HG03097 (cell line): ENCODE measurements at regions not wholly inside any gene's neighbourhood (a gene's known extent, or its start where the extent isn't known, plus 50 kb on each side); places are given as distances from the start of the nearest gene placed in this dataset.

ENCODE experiments used
- ATAC-seq: cut with Tn5 transposase; IDR thresholded peaks from one replicate; pipeline ENCODE4 v1.9.1; 2021; ENCODE audit not compliant: unreplicated experiment, low FRiP score

DNA sequence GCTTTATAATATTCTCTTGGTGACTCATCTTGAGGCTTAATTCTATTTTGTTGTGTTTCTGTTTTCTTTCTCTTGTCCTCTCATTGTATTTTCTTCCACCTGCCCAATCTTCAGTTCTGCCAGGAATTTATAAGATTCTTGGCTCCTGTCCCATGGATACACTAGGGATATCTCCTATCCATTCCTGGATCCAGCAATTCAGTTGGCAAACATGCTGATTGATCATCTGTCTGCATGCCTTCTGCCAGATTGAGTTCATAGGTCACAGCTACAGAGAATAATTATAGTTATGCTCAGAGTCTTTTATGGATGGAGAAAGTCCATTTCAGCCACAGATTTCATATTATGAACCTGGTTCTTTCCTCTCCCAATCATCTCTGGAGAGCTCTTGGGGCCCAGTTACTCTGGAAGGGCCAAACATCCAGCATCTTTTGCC lies 140.4 kb upstream of the MAGI2 start:
- no peak for ATAC-seq

DNA sequence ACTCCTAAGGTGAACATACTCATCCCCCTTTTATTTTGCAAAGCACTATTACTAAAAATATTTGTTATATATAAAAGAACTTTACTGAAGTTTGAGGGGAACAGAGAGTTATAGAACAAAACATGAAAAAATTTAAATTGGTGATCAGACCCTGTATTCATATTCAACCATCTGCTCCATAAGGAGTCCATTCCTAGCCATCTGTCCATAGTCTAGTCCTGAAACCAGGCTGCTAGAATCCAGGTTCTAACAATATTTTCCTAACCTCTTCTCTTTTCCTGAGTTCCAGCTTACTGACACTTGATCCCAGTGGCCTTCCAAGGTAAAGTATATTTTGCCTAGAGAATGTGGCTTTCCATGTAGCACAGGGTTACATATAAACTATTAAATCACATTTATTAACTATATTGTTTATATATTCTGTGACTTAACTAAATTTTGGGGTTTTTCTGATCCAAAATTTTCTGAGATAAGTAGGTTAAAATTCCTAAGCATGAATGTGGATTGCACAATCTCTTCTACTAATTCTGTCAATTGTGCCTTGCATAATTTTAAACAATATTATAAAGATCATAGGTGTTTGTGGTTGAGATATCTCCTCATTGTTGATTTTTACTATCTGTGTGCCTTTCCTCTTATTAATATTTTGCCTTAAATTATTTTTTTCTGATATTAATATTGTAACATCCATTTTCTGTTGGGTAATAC lies 137.6 kb upstream of the MAGI2 start:
- no peak for ATAC-seq

DNA sequence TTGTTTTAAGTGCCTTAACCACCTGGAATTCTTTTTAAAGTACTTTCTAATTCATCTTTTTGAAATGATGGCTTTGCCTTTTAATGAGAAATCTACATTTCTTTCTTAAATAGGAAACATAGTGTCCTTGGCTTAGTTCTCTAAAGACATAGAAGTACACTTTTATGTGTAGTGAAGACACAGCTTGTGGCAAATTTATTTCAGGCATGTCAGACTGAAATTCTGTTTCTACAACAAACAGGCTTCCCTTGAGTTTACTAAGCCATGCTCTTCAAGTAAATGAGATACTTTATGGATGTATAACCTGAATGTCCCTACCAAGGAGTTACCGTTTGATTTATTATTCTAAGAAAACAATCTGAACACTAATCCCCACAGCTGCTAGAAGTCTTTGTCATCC lies 136.9 kb upstream of the MAGI2 start:
- no peak for ATAC-seq

DNA sequence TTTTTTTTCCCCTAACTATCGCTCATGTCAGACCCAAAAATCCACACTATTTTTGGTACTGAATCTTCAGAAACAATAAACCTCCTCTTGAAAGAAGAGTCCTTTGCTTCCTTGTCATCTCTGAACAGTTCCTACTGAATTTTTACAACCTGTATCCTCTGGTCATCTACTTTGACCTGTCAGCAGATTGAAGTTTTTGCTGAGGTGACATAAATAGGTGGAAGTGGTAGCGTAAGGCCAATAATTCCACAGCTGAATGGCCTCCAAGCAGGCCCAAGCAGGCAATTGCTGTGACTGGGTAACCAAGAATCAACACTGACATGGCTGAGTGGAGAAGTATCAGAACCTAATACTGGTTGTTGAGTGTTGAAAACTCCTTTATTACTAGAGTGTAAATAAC lies 117.4 kb upstream of the MAGI2 start:
- no peak for ATAC-seq

DNA sequence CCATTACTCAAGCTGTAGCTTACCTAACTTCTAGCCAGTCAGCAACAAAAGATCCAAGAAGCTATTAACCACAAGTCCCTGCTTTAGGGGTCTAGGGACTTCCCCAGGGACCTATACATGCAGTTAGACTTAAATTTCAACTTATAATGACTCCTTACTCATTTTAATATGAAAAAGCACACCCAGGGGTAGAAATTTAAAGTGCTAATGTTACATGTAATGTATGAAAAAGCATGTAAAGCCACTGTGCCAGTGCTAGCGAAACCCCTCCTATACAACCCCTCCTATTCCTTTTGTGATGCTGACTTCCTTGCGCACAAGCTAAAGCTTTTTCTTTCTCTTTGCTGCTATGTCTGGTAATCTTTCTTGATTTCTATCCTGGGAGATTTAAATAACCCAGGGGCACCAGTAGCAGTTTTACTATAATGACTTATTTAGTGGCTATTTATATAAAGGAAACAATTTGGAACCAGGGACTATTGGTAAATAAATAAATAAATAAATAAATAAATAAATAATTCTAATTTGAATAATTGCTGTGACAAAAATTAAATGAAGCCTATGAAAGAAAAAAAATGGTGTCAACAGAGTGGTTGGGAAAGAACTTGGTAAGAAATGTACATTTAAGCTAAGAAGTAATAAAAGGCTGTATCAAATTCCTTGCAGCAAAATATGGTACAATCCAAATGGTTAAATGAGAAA lies 110.5 kb upstream of the MAGI2 start:
- no peak for ATAC-seq

DNA sequence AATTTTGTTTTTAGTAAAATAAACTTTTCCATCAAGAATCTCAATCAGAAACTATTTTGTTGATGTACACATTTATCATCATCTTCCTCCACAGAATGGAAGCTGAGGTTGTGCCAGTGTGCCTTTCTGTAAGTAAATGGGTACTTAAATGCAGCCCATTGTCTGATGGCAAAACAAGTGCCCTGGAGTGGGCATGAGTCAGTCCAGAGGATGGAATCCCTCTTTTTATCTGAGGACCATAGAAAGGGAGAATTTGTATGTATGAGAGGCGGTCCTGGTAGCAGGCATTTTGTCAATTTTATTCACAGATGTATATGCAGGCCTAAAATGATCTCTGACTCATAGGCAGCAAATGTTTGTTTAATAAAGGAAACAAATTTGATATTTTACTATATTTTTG lies 102.1 kb upstream of the MAGI2 start:
- no peak for ATAC-seq

DNA sequence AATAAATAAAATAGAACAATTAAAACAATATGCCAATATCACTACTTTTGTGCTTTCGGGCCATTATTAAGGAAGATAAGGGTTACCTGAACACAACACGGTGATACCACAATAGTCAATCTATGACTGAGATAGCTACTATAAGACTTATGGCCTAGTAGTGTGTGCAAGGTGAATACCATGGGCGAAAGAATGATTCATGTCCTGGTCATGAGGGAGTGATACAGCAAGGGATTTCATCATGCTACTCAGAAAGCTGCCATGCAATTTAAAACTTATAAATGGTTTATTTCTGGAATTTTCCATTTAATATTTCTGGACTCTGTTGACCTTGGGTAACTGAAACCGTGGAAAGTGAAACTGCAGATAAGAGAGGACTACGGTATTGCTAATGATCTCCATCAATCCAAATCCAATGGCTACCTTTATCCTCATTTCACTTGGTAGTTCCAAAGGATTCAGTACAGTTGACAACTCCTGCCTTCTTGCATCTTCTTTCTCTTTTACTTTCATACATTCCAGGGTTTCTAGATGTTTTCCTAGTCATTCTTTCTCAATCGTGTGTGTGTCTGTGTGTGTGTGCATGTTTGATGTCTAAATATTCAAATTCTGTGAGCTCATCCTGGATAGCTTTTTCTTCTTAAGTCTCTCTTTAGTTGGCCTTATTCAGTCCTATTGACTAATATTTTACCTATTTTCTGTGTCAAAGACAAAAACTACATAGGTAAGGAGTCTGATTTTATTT lies 100.5 kb upstream of the MAGI2 start:
- ATAC-seq = no peak

DNA sequence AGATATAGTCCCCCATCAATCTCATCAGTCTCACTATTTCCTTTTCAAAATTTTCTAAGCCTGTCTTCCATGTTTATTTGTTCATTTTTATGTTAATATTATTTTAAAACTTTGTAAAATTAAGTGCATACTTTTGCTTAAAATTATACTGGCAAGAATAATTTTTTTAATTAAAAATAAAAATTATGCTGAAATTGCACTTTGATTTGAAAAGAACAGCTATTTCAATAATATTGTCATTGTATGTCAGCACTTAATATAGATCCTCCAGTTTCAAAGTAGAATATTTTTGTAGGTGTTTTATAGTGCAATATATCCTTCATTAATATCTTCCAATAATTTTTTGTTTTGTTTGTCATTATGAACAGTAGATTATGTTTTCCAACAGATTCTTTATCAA lies 99.0 kb upstream of the MAGI2 start:
- no peak for ATAC-seq

DNA sequence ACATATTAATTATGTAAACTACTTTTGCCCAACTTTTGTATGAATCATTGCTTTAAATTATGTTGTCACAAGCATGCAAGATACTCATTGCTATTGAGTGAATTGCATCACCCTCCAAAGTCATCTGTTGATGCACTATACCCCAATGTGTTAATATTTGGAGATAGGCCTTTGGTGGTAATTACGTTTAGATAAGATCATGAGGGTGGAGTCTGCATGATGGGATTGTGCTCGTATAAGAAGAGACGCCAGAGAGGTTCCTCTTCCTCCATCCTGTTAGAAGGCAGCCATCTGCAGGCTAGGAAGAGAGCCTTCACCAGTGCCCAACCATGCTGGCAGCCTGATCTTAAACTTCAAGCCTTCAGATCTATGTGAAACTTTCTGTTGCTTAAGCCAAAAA lies 95.3 kb upstream of the MAGI2 start:
- no peak for ATAC-seq

DNA sequence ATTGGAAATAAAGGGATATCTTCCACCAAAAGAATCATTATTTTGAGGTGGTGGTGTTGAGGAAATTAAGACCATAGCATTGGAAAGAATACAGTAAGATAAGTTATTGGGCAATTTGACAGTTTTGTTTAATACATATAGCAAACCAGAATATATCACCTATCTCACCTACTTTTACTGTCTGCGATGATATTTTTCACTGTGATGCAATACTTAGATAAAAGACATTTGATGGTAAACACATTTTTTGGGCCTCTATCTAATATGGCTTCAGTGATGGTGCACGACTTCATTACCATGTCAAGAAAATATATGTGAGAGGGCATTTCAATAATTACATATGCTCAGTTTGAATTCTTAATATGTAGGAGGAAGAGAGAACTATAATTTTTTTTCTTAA lies 93.7 kb upstream of the MAGI2 start:
- ATAC-seq = no peak

DNA sequence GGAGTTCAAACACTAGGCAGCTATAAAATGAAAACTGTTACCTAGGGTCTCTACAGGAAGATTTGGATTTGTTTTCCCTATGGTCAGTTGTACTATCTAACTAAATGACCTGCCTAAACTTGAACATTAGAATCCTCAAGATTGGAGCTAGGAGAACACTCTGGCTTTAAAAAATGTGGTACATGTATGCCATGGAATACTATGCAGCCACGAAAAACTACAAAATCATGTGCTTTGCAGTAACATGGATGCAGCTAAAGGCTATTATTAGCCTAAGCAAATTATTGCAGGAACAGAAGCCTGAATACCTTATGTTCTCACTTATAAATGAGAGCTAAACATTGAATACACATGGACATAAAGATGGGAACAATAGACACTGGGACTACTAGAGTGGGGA lies 87.1 kb upstream of the MAGI2 start:
- ATAC-seq = no peak

DNA sequence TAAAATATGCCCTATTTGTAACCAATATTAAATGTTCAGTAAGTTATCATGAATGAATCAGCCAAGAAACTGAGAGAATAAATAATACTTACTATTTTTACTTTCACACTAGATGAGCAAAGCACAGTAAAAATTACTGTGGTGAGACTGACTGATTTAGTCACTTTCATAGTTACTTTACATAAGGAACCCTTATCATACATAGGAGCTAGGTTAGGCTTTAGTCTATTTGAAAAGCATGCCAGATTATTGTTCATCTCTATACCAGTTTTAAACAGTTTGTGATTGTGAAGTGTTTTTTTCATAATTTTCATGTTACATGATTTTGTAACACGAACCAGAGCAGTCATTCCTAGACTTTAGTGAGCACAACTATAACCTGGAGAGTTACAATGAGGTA lies 80.7 kb upstream of the MAGI2 start:
- no peak for ATAC-seq

DNA sequence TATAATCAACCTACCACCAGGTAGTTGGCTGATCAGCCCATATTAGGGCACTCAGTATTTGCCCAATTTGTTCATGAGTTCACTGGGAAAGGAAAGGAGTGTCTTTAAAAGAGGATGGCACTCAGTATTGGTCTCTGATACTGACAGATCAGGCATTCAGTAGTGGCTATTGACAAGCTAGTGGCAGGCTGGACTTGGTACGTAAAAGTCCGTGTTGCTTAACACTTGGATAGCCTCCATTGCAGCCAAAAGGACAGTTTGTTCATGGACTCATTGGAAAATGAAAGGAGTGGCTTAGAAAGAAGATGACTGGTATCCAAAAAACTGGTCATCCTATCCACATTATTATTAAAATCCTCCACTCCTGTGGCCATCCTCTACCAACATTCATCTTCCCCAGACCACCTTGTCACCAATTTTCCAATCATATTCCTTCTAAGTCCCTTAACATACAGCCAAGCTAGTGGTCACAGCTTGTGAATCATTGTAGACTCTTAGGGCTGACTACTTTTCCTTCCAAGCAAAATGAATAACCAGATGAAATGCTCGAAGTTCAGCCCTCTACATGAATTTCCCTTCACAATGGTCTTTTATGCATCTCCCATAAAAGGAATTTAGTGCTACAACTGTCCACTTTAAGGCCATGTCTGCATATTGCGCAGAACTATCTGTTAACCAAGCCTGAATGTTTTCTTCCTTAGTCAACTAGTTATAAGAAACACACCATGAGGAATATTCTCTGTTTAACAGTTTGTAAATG lies 78.6 kb upstream of the MAGI2 start:
- no peak for ATAC-seq

DNA sequence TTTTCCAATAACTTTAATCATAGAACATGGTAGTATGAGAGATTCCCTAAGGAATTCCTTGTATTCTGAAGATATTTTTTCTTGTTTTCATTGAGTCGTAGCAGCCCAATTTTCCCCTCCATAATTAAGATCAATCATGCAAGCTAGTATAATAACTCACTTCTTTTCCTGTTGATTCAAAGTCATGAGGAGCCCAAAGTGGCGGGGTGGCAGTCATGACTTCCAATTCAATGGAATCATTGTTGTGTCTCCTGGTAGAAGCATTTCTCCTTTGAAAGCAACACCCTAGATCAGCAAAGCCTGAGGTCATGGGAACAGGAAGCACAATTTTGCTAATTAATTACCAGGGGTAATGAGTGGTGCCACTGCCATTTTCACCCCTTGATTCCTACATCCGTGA lies 77.6 kb upstream of the MAGI2 start:
- no peak for ATAC-seq

DNA sequence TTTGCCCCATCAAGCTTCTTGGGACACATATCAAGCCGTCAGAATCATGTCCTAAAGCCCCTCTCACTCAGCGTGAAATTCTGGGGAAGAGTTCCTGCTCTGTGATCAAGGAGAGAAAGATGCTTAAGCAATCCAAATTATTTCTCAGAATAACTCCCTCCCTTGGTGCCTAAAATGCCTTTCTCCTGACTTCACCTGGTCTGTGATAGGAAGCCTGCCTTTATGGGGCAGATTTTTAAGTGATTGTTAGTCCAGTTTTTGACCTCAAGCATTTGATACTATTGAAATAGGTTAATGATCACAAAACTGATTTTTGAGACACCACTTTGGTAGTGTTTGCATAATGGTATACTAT lies 76.4 kb upstream of the MAGI2 start:
- ATAC-seq = no peak

DNA sequence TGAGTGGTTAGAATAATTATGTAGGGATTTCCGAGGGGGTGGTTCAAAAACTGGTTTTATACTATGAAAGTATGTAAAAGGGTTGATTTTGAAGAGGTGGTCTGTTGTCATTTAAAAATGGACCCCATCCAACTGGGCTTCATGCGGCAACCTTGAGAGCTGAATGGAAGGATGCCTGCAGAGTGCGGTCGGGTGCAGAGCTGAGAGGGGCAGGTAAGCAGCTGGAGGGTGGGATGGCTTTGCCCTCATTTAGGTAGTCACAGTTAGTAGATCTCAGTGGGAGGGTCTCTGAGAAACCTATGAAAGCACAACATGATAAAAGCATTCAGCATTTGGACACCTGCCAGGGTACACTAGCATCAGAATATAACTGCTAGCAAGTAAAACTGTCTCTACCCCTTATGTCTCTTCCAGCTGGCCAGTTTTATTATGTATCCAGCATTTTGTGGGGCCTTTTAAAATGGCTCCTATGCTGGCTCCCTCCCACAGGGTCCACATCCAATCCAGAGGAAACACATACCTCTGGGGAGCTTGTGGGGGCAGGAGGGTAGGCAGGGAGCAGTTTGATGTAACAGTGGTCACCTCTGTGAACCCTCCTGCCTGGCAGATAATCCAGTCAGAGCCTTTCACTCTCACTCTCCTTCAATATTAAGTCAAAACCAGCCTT lies 75.9 kb upstream of the MAGI2 start:
- ATAC-seq = no peak

DNA sequence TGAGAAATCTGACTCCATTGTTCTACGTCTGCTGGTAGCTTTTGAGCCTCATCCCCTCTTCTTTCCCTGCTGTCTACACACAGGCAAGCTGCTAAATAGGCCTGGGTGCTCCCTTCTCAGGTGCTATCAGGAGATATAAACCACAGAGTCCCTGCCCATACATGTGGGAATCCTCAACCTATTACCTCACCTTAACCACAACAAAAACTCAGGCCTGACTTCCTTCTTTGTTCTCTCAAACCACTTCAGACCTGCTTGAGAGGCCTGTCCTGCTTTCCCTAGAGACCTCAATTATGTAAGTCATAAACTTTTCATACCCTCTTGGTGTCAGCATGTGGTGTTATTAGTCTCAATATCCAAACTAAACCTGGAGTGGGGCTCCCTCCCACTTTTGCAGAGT lies 75.0 kb upstream of the MAGI2 start:
- no peak for ATAC-seq

DNA sequence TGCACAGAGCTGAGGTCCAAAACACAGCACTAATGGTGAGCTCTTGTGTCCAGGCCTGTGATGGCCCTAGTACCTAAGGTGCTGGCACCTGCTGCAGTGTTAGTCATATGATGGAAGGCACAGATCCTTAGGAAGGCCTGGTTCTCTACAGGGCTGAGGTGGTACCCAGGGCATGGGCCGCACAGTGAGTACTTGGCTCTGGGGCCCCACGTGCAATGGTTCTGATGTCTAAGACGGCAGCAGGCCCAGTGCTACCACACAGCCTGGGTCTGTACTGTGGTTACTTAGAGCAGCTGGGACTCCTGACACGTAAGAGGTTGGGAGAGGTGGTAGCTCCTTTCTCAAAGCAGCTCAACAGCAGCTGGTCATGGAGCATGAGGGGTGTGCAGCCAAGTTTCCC lies 70.6 kb upstream of the MAGI2 start:
- ATAC-seq = no peak

DNA sequence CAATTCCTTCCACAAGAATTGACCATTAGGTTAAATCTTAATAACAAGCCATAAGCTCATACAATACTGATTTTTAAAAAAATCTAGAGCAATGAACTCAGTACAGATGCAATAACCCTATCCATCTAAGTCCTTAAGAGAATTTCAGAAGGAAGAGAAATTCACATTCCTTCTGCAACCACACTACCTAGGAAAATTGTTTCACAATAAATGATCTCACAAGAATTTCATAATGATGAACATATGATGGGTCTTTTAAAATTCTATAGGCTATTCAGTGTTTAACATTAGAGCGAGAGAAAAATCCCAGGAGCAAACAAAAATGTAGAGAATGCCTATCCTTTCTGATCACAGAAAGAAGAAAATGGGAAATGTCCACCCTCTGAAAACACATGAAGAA lies 70.0 kb upstream of the MAGI2 start:
- no peak for ATAC-seq

DNA sequence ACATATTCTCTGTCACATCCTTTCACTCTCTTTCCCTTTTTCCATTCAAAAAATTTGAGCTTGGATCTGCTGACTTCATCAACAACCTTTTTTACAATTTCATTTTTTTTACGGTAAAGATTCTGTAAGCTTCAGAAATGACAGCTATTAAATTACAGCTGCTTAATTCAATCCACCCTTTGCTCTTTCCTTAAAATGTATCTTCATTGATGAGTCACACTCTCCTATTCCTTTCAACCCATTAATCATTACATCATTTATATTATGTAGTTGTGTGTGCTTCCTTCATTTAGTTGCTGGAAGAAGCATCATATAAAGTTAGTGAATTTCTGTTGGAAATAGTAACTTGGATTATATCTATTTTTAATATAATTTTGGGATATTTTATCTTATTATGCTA lies 67.1 kb upstream of the MAGI2 start:
- ATAC-seq = no peak

DNA sequence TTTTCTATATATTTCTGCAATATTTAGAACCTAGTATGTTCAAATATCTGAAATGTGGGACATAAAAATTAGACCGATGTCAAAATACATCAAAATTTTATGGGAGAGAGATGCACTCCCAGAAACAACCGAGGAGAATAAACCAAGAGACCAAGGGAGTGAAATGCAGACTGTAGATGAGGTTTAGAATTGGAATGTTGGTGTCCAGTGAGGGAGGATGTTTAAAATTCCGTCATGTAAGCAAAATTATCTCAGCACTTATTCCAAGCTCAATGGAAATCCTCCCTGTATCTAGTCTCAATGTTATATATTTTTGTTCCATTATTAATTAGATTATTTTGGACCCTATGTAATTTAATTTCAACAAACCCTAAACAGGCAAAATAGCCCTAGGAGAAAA lies 61.9 kb upstream of the MAGI2 start:
- no peak for ATAC-seq
